ENCODE measurements at regions not wholly inside any gene's neighbourhood (a gene's known extent, or its start where the extent isn't known, plus 50 kb on each side); places are given as distances from the start of the nearest gene placed in this dataset.

GRCh38 chr14:71680736-71681387, 251.4 kb upstream of the RGS6 start:
- TF ChIP-seq CTCF (conservative IDR thresholded peaks at IDR 0.05; ENCODE audit: low read length): no peak
- no peak for TF ChIP-seq EZH2phosphoT487 (IDR thresholded peaks at IDR 0.05; ENCODE audit: borderline replicate concordance)

Measured in Loucy (cell line).